Muscle of leg (tissue), 3 donors: ENCODE measurements at regions not wholly inside any gene's neighbourhood (a gene's known extent, or its start where the extent isn't known, plus 50 kb on each side); places are given as distances from the start of the nearest gene placed in this dataset.
A peak's percentile ranks its signal among the peaks of the same experiment; 100 is the strongest.

Experiments used
- DNase-seq: peaks from one replicate; pipeline ENCODE4 v3.0.0; 2013
- H3K27ac ChIP-seq: one replicate; pipeline ENCODE4 v1.5.1; 2013; ENCODE audit warnings: mild to moderate bottlenecking, low read length, control low read depth
- H3K27me3 ChIP-seq: one replicate; pipeline ENCODE4 v1.6.1; 2013; ENCODE audit warnings: low read length; ENCODE audit not compliant: control insufficient read depth, insufficient read depth
- H3K36me3 ChIP-seq: one replicate; pipeline ENCODE4 v1.6.1; 2013; ENCODE audit warnings: low read length; ENCODE audit not compliant: control insufficient read depth, insufficient read depth
- H3K4me1 ChIP-seq: one replicate; pipeline ENCODE4 v1.6.1; 2013; ENCODE audit warnings: low read length; ENCODE audit not compliant: control insufficient read depth, insufficient read depth
- H3K4me3 ChIP-seq: one replicate; pipeline ENCODE4 v1.5.1; 2013; ENCODE audit warnings: low read length, control low read depth
- H3K9me3 ChIP-seq: replicated peaks from 2 replicates; pipeline ENCODE4 v1.6.1; 2013; ENCODE audit warnings: low read depth, low read length; ENCODE audit not compliant: control insufficient read depth
- WGBS: methylation state at CpG from one replicate; pipeline ENCODE4 v1.1.5; 2013; ENCODE audit warnings: missing lambda C conversion rate; ENCODE audit not compliant: insufficient coverage; 5-methylcytosine and 5-hydroxymethylcytosine counted together

- Histone ChIP-seq H3K4me1 (peaks cover 2% of the 10 kb centered on the region), H3K36me3 (no peaks in the 10 kb centered on the region), H3K27me3 (no peaks in the 10 kb centered on the region), H3K4me3 (no peak overlapping the region), H3K27ac (no peak overlapping the region), H3K9me3 (no peaks in the 10 kb centered on the region)
- no peak for DNase-seq
- WGBS: 75% methylated on average over 1 of the region's 3 CpGs
These were observed 489.0 kb downstream of the NTRK3 start for GRCh38 chr15:87767516-87767915.

- Histone ChIP-seq H3K4me1 (peaks cover 2% of the 10 kb centered on the region), H3K27ac (no peak overlapping the region), H3K36me3 (no peaks in the 10 kb centered on the region), H3K4me3 (no peak overlapping the region), H3K27me3 (no peaks in the 10 kb centered on the region), H3K9me3 (no peaks in the 10 kb centered on the region)
- WGBS: 56% methylated on average over 4 of the region's 4 CpGs
- peak; percentile 13 for DNase-seq
These were observed 491.9 kb downstream of the NTRK3 start for GRCh38 chr15:87764461-87765240.

- no peaks in the 10 kb centered on the region for H3K27me3 ChIP-seq
- no peaks in the 10 kb centered on the region for H3K9me3 ChIP-seq
- no peaks in the 10 kb centered on the region for H3K36me3 ChIP-seq
- 80% methylated on average over 1 of the region's 9 CpGs for WGBS
- no peak overlapping the region for H3K4me3 ChIP-seq
- peaks cover 2% of the 10 kb centered on the region for H3K4me1 ChIP-seq
- no peak for DNase-seq
- no peak overlapping the region for H3K27ac ChIP-seq
These were observed 492.7 kb downstream of the NTRK3 start for GRCh38 chr15:87763837-87764236.

- 43% methylated on average over 2 of the region's 4 CpGs for WGBS
- H3K4me1 ChIP-seq: peaks cover 2% of the 10 kb centered on the region
- no peaks in the 10 kb centered on the region for H3K27me3 ChIP-seq
- H3K9me3 ChIP-seq: no peaks in the 10 kb centered on the region
- no peaks in the 10 kb centered on the region for H3K36me3 ChIP-seq
- H3K4me3 ChIP-seq: no peak overlapping the region
- peak; percentile 59 for DNase-seq
- no peak overlapping the region for H3K27ac ChIP-seq
These were observed 494.6 kb downstream of the NTRK3 start for GRCh38 chr15:87761736-87762509.

GRCh38 chr15:87760547-87761314 is 495.8 kb downstream of the NTRK3 start:
- Histone ChIP-seq H3K4me1 (peaks cover 2% of the 10 kb centered on the region), H3K9me3 (no peaks in the 10 kb centered on the region), H3K27ac (no peak overlapping the region), H3K36me3 (no peaks in the 10 kb centered on the region), H3K4me3 (no peak overlapping the region), H3K27me3 (no peaks in the 10 kb centered on the region)
- DNase-seq: no peak
- WGBS: 88% methylated on average over 2 of the region's 3 CpGs

GRCh38 chr15:87758794-87759418 is 497.6 kb downstream of the NTRK3 start:
- Histone ChIP-seq H3K4me1 (no peaks in the 10 kb centered on the region), H3K27me3 (no peaks in the 10 kb centered on the region), H3K9me3 (no peaks in the 10 kb centered on the region), H3K4me3 (no peak overlapping the region), H3K27ac (no peak overlapping the region), H3K36me3 (no peaks in the 10 kb centered on the region)
- 59% methylated on average over 5 of the region's 9 CpGs for WGBS
- DNase-seq: peak; percentile 68

GRCh38 chr15:87757084-87757483 is 499.5 kb downstream of the NTRK3 start:
- WGBS: 85% methylated on average over 2 of the region's 7 CpGs
- Histone ChIP-seq H3K36me3 (no peaks in the 10 kb centered on the region), H3K27me3 (no peaks in the 10 kb centered on the region), H3K4me1 (no peaks in the 10 kb centered on the region), H3K4me3 (no peak overlapping the region), H3K9me3 (no peaks in the 10 kb centered on the region), H3K27ac (no peak overlapping the region)
- DNase-seq: no peak

GRCh38 chr15:87756072-87756471 is 500.5 kb downstream of the NTRK3 start:
- Histone ChIP-seq H3K27ac (no peak overlapping the region), H3K4me3 (no peak overlapping the region), H3K4me1 (no peaks in the 10 kb centered on the region), H3K27me3 (no peaks in the 10 kb centered on the region), H3K9me3 (no peaks in the 10 kb centered on the region), H3K36me3 (no peaks in the 10 kb centered on the region)
- no CpG with 5 or more reads among the region's 3 CpGs for WGBS
- DNase-seq: no peak

- DNase-seq: no peak
- Histone ChIP-seq H3K9me3 (no peaks in the 10 kb centered on the region), H3K4me3 (no peak overlapping the region), H3K36me3 (no peaks in the 10 kb centered on the region), H3K27ac (no peak overlapping the region), H3K27me3 (no peaks in the 10 kb centered on the region), H3K4me1 (no peaks in the 10 kb centered on the region)
- 88% methylated on average over 1 of the region's 4 CpGs for WGBS
These were observed 501.3 kb downstream of the NTRK3 start for GRCh38 chr15:87755226-87755625.

GRCh38 chr15:87753539-87753938 is 503.0 kb downstream of the NTRK3 start:
- no peaks in the 10 kb centered on the region for H3K4me1 ChIP-seq
- H3K4me3 ChIP-seq: no peak overlapping the region

More at GRCh38 chr15:87753539-87753938, 503.0 kb downstream of the NTRK3 start:
- Histone ChIP-seq H3K9me3 (no peaks in the 10 kb centered on the region), H3K36me3 (no peaks in the 10 kb centered on the region), H3K27ac (no peak overlapping the region), H3K27me3 (no peaks in the 10 kb centered on the region)
- no peak for DNase-seq
- WGBS: 70% methylated on average over 10 of the region's 11 CpGs
